Activated CD4-positive, alpha-beta T cell treated with anti-CD3 and anti-CD28 coated beads for 24 hours (primary cell): ENCODE measurements at regions not wholly inside any gene's neighbourhood (a gene's known extent, or its start where the extent isn't known, plus 50 kb on each side); places are given as distances from the start of the nearest gene placed in this dataset.

Experiments used
- DNase-seq, 2 donors: peaks; one replicate each; pipeline ENCODE4 v3.0.0-alpha.2; 2020; ENCODE audit warnings: low read depth in 2 of 2

- no peak for DNase-seq
Observed at GRCh38 chr2:136404925-136405324, 287.0 kb upstream of the CXCR4 start.

DNA sequence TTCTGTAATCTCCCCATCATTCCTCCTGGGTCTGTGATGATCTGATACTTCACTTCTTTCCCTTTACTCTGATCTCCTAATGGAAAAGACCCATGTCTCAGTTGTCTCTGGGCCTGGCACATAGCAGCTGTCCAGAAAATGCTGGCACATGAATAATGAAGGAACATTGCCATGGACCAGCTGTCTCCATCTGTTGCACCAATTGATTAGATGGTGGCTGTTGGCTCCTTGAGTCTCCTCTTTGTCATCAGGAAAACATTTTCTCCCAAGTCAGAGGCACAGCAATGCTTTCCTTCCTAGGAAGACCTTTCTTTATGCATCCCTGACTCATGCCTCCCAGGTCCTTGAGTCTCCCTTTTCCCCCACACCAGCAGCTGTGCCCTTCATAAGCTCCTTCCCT, 286.2 kb upstream of the CXCR4 start:
- no peak for DNase-seq

DNA sequence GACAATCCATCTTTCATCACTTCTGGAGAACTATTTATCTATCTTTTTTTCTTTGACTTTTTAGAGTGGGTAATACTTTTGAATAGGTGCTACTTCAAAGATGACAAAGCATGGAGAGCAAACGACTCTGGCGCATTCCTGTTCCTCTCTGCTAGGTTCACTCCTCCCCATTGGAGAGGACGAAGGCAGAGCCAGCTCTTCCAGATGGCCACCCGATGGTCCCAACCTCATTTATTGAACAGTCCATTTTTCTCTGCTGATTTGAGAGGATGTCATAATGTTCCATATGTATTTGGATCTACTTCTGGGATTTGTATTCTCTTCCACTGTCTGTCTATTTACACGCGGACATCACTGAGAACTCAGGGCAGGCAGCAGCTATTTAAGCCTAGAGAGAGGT, 284.3 kb upstream of the CXCR4 start:
- no peak for DNase-seq

GRCh38 chr2:136399667-136400289, 281.8 kb upstream of the CXCR4 start:
- DNase-seq: no peak

DNA sequence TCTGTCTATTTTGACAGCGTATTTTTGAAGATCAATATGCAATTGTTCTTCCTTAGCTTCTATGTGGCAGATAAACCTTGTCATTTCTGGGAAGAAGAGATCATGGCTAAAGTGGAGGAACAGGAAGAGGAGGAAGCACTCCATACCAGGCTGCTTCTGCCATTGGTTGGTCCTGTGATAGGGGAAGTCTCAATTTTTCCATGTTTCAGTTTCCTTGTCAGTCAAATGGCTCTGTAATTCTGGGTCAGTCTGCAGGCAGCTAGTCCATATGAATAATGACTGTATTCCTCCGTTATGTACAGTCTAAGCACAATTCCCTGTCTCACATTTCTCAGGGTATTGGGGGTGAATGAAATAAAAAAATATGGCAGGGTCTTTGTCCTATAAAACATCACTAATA, 277.6 kb upstream of the CXCR4 start:
- no peak for DNase-seq

DNA sequence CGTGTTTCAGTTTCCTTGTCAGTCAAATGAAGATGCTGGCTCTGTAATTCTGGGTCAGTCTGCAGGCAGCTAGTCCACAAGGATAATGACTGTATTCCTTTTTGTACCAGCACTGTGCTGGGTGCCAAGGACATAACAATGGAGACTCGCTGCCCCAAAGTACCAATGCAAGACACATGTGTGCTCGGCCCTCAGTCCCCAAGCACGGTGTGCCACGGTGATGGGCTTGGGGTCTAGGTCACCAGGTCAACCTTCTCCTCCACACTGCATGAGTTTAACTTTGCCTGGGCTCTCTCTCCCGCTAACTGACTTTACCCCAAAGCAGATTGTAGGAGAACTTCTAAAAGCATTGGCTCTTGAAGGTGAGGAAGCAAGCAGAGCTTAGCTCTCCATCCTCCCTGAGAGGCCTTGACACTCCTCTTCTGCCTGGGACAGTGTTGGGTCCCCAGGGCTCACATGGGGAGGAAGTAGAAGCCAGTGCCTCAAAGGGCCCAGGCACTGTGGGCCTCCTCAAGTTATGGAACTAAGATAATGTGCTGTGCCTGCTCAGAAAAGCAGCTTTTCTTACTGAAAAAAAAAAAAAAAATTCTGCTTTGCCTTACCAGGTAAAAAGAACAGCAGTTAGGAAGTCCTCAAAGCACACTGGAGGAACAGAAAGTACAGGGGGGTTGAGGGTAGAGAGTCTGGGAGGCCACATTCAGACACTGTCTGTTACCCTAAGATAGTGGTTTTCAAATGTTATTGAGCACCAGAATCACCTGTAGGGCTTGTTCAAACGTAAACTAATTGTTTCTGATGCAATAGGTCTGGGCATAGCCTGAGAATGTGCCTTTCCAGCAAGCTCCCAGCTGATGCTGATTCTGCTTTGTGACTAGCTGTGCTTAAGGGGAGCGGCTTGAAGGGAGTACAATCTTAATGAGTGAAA, 276.4 kb upstream of the CXCR4 start:
- no peak for DNase-seq

DNA sequence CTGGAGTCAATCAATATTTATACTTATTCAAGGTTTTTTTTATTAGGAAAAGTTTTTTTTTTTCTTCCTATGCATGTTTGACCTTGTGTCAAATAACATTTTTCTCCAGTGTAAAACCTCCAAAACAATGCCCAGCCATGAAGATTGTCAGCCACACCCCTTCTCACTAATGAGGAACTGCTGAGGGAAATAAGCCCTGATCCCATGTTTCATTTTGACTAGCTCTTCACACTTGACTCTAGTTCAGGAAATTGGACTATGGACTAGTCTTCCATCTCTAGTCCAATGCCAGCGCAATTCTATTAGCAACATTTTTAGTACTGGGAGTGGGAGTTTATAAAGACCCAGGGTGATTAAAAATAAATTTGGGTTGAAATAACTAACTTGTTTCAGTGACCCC, 275.6 kb upstream of the CXCR4 start:
- no peak for DNase-seq

GRCh38 chr2:136392897-136393505, 275.1 kb upstream of the CXCR4 start:
- no peak for DNase-seq

DNA sequence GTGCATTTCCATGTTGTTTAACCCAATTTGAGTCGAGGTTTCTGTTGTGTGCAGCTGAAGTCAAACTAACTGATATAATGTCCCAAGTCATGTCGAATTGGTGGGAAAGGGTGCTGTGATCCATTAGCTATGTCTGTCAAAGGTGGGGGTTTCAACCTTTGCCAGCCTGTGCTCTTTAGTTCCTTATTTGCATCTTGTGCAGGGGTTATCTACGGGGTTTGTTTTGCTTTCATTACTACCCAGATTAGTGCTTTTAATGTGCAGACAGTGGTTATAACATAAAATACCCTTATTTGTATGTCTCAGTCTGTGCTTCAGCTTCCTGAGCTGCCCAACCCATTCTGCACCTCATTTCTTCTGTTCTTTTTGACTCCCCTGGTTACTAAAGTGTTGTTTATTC, 271.9 kb upstream of the CXCR4 start:
- no peak for DNase-seq

GRCh38 chr2:136386046-136386445, 268.1 kb upstream of the CXCR4 start:
- no peak for DNase-seq

- DNase-seq: no peak
Observed at GRCh38 chr2:136384531-136385303, 266.8 kb upstream of the CXCR4 start.

DNA sequence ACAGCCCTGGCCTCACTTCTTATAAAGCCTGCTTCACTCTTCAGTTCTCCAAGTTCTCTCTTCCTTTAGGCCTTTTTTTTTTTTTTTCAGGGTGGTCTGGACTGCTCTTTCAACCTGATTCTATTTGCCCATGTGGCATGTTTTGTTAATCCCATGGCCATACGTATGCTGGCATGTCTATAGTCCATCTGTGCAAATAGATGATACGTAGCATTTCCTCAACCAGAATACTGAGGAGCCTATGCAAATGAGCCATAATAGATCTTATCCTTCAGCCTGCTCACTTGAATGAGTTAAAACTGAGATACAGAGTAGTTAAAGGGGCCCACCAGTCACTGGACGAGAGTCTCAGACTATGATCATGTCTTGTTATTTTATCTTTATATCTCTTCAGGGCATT, 265.2 kb upstream of the CXCR4 start:
- DNase-seq: no peak

- peak; percentile 58 to 63 for DNase-seq
Observed at GRCh38 chr2:136381722-136382633, 264.0 kb upstream of the CXCR4 start.

GRCh38 chr2:136381245-136381644, 263.3 kb upstream of the CXCR4 start:
- no peak for DNase-seq

DNA sequence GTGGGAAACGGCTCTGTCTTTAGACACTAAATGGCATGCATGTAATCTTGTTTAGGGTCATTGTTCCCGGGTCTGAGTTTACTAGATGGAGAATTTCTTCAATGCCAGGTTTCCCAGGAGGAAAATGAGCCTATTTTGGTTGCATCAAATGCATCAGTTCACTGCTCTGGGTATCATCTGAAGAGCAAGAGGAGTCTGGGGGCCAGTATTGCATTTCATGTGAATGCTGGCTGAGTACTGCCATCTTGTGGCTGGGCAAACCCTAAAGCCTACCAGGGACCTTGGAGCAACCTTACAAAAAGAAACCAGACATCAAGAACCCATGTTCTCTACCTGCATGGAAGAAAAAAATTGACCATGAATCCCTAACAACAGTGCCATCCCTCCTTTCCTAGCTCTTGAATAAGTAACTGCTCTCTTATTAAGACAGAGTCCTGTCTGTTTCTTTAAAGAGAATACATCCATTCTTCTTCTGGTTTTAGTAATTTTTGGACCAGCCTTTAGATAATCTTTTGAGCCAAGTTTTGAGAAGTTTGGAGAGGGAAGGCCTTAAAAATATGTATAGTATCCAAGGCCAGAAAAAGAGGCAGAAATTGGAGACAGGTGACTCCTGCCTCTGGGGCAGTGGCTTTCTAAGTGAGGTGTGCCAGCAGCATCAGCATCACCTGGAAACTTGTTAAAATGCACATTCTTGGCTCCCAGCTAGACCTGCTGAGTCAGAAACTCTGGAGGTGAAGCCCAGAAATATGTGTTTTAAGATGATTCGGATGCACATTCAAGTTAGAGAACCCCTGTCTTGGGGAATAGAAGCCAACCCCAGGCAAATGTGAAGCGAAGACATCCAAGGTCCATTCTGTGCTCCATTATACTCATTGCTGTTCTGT, 261.0 kb upstream of the CXCR4 start:
- DNase-seq: peak; percentile 60 to 64

- no peak for DNase-seq
Observed at GRCh38 chr2:136377423-136378382, 259.8 kb upstream of the CXCR4 start.

- DNase-seq: no peak
Observed at GRCh38 chr2:136376798-136377211, 258.9 kb upstream of the CXCR4 start.

DNA sequence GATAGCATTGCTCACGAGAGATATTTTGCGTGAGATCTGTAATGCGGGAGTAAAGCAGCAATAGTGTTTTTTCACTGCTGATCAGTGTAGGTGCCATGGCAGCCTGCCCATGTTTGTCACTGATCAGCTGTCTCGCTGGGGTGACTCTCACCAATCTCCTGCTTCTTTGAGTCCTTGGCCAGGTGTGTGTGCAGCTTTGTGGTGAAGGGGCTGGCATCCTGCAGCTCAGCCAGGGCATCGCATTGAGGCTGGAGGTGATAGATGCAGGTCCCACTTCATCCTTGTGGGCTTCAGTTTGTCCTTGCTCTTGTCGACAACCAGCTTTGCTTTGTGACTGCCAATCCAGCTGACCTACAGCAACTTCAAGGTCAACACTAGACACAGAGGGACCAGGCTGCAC, 258.3 kb upstream of the CXCR4 start:
- DNase-seq: no peak
